Astrocyte of the spinal cord (primary cell): ENCODE measurements at regions not wholly inside any gene's neighbourhood (a gene's known extent, or its start where the extent isn't known, plus 50 kb on each side); places are given as distances from the start of the nearest gene placed in this dataset.

Experiments
- DNase-seq: peaks from one replicate; pipeline ENCODE4 v3.0.0; 2011; ENCODE audit warnings: low read depth, low spot score
- H3K4me3 ChIP-seq: 2 replicates; pipeline ENCODE4 v1.5.1; 2011; ENCODE audit warnings: low read depth, mild to moderate bottlenecking, low read length, moderate library complexity
- CTCF ChIP-seq: IDR thresholded peaks from 2 replicates; pipeline ENCODE4 v1.5.1; 2012; ENCODE audit warnings: low read depth, mild to moderate bottlenecking, low read length, inconsistent platforms
- in situ Hi-C: cut with HindIII; loops from 2 replicates; pipeline ENCODE4 v1.10.0; 2017; ENCODE audit warnings: low sequenced_read_pairs

- in situ Hi-C loops = no loop called here
- no peak overlapping the region for H3K4me3 ChIP-seq
- no peak for DNase-seq
- TF ChIP-seq CTCF = no peak
Measured at GRCh38 chr4:100290585-100290984, 100.3 kb upstream of the DDIT4L start.

GRCh38 chr4:100289946-100290345, 99.7 kb upstream of the DDIT4L start:
- no peak for TF ChIP-seq CTCF
- no peak for DNase-seq
- in situ Hi-C loops = no loop called here
- H3K4me3 ChIP-seq = no peak overlapping the region

GRCh38 chr4:100289530-100289888, 99.2 kb upstream of the DDIT4L start:
- no peak for DNase-seq
- no peak overlapping the region for H3K4me3 ChIP-seq
- in situ Hi-C loops = no loop called here
- no peak for TF ChIP-seq CTCF

- no peak overlapping the region for H3K4me3 ChIP-seq
- in situ Hi-C loops = no loop called here
- DNase-seq = no peak
- TF ChIP-seq CTCF = no peak
Measured at GRCh38 chr4:100288811-100289529, 98.7 kb upstream of the DDIT4L start.

- DNase-seq = no peak
- in situ Hi-C loops = no loop called here
- no peak for TF ChIP-seq CTCF
- no peak overlapping the region for H3K4me3 ChIP-seq
Measured at GRCh38 chr4:100288161-100288560, 97.9 kb upstream of the DDIT4L start.

GRCh38 chr4:100287534-100287933, 97.3 kb upstream of the DDIT4L start:
- no peak for TF ChIP-seq CTCF

More at GRCh38 chr4:100287534-100287933, 97.3 kb upstream of the DDIT4L start:
- H3K4me3 ChIP-seq = no peak overlapping the region
- no peak for DNase-seq
- in situ Hi-C loops = no loop called here
